Stimulated activated CD4-positive, alpha-beta T cell treated with anti-CD3 and anti-CD28 coated beads, TNF-alpha, amount 100 ng/mL, for 48 hours (primary cell): ENCODE measurements at regions not wholly inside any gene's neighbourhood (a gene's known extent, or its start where the extent isn't known, plus 50 kb on each side); places are given as distances from the start of the nearest gene placed in this dataset.
A peak's percentile ranks its signal among the peaks of the same experiment; 100 is the strongest.

Experiments used
- DNase-seq, 3 donors: peaks; one replicate each; pipeline ENCODE4 v3.0.0-alpha.2; 2020; ENCODE audit warnings: low read depth in 3 of 3

DNA sequence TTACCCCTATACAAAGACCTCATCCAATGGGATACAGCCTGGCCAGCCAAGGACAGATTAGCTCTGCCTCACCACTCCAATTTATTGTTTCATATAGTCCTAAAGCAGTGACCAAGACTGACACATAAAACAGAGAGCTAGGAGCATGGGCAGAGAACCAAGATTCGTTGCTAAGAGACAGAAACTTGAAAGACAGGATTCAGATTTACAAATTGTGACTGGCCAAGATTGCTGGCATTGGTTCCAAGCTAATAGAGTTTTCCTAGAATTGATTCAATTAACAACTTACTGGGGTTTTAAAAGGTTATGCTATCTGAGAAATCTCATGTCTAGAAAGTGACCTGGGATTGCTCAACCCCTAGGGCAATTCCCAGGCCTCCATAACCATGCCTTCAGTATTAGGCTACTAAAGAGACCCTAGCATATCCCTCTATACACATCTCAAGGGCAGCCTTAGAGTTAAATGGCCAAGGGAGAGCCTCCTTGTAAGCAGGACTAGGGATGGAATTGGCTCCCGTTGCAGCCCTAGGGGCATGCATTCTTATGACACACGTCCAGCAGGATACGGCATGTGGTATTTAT lies 75.6 kb downstream of the ICOS start:
- DNase-seq = no peak

DNA sequence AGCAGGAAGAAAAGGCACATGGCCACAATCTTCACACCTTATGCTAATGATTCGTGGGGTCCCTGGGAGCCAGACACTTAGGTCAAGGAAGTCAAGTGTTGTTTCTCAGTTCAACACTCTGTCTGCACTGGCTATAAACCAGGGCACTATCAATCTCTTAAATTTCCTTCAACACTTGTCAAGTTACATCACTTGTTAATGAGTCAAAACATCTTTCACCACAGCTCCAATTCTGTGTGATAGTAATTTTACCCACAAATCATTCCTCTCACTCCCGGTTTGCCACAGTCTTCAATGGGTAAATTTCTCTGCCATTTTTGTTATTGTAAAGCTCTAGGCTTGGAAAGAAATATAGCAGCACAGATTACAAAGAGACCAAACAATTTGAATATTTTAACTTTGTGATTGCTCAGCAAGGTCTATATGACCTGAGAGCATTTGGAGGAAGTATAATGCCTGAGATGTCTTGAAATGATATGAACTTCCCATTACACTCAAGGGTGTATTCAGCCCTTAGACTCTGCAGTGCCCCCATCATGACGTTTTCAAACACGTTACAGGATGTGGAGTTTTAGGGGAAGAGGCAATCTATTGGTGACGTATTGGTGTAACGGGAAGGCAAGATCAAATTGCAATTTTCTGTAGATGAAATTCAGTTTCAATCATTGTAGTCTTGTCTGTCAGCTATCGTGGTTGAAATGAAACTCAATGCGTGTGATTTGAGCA lies 78.7 kb downstream of the ICOS start:
- no peak for DNase-seq

DNA sequence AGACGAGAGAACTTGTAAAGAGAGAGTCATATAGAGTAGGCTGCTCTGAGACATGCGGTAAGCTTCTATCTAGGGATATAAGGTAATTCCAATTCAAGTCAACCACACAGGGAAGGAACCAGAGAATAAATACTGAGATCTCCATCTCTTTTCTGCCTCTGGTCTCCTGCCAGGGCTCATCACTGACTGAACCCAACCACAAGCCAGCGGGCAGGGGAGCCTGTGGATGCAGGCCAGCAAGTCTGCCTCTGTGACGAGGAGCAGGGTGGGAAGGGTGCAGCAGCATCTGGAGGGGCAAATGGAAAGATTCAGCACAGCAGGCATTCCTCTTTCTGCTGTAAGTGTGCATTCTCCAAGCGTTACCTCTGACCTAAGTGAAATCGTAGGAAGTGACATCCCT lies 82.2 kb downstream of the ICOS start:
- no peak for DNase-seq

DNA sequence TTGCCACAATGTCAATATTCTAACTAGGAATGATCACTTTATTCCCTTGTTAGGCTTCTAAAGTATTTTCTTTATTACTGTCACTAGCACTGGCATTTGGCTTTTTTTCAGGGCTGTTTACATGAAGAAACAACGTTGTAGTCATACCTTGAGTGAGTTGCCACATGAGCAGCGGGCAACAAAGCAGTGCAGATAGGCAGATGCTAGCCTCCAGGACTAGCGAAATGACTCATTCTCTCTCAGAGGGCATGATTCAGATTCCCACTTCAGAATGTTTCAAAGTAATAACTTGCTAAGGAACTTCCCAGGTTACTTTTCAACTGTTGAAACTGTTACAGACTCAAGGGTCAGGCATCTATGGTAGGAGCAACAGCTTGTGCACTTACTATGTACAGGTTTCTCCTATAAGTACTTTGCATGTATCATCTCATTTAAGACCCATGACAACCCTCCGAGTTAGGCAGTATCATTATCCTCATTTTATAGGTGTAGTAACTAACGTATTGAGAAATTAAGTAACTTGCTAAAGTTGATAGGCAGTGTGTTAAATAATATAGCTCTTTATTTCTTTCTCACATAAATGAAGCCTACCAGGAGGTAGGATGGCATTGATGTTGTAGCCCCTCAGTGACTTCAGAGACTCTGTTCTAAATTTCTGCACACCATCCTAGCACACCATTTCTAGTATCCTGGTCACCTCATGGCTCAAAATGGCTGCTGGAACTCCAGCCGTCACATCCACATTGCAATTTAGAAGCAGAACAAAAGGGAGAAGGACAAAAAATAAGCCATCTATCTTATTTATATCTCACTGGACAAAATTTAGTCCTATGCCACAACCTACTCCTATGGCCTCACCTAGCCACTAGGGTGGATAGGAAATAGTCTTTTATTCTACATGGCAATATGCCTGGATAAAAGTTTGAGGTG lies 83.3 kb downstream of the ICOS start:
- peak; percentile 36 to 67 (median 42) for DNase-seq

DNA sequence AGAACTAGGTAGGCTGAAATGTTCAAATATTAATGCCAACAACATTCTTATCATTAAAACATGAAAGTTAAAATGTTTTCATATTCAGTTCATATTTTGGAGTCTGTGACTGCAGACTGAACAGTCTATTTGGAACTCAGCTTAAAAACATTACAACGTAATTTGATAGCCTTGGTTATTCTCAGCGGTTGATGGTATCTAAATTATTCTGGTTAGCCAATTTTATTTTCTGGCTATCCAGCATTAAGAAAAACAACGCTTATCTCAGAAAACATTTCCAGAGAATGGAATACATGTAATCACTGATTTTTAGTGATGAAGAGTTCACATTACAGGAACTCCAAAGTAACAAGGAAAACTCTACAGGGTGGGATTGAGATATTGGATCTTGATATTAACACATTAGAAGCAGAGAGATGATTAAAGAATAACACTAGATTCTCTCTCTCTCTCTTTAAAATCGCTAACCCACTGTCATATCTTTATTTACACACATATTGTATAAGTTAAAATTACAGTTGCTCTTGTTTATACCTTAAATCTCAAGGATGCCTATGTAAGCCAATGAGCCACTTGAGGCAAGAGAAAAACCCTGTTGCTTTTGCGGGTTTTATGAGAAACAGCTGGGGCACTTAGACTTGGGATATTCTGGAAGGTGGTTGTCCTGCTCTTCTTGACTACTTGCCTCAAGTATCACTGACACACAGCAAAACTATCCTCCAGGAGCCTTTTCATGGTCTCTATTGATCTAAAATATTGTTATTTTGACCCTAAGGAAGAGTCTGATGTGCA lies 84.9 kb downstream of the ICOS start:
- no peak for DNase-seq

DNA sequence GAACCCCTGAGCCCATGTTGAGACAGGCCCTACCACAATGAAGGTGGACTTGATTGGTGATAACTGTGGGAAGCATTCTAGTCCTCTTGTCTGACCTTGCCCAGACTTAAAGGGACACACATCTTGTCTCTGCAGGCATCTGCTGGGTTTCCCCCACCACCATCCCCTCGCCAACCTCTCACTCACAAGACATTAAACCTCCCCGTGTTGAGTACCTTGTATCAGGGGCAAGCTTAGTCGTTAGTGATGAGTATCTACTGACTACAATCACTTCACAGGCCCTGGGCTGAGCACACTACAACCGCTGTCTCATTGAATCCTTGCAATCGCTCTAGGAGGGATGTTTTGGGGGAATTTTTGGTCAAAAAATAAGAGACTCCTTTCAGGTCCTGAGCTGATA lies 86.0 kb downstream of the ICOS start:
- no peak for DNase-seq

DNA sequence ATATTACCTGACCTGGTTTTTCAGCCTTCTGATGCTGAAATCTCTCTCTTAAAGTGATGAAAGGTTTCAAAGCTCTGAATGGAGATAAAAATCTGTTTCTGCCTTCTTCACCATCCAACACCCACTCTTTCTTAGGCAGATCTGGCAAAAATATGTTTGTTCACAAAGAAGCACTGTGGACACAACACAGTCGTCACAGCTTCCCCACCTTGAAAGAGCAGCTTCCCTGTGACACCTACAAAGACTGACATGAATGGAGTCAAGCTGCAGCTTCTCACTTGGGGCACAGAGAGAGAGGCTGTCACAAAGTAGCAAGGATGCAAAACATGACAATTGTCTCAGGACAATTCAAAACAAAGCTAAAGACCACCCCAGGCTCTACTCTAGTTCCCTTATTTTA lies 86.5 kb downstream of the ICOS start:
- DNase-seq = no peak

DNA sequence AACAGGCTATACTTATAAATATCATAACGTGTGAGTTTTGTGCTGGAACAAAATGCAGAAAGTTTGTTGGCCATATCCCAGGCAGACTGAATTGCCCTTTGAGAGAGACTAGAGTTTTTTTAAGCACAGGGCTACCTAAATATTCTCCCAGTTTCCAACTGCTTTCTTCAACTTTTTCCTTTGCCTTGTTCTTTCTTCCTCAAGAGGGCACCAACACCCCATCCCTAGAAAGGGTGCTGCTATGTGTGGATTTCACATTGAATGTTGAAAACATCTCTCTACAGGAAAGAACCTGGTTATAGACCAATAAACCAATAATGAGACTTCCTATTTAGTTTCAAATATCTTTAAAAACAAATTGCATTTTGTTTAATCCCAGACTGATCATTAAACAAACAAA lies 87.9 kb downstream of the ICOS start:
- DNase-seq = no peak

DNA sequence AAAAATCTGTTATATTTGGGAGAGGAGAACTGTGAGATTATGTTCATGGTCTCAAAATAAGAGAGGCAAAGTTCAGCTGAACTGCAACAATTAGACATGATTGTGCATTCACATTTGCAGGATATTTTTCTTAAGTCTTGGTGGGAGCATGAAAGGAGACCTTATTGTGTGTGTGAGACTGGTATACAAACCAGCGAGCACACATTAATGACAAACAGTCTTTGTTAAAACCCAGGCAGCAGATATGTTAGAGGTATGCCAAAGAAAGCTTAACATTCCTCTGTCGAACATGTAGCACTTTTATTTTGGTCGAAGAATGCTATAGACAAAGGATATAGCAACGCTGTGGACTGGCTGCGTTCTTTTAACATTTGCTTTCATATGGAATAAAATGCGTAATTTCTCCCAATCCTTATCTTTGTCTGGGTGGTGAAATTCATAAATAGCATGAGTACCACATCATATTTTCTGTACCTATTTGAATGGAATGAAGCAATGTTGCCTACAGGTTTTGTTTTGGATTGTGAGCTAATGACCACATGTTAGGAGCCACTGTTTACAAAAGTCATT lies 88.4 kb downstream of the ICOS start:
- DNase-seq = no peak

DNA sequence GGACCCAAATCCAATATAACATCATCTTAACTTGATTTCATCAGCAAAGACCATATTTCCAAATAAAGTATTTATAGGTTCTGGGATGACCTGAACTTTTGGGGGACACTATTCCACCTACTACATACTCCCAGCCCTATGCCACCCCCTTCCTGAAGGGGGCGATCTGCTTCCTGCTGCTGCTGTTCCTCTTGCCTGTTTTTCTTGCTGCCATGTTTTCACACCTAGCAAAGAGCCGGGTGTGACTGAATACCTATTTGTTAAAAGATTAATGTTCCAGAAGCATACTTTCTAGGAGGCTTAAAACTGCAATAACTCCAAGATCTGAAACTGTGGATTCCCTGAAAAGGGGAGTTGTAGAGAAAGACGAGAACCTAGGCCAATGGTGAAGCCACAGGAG lies 89.7 kb downstream of the ICOS start:
- DNase-seq = no peak

DNA sequence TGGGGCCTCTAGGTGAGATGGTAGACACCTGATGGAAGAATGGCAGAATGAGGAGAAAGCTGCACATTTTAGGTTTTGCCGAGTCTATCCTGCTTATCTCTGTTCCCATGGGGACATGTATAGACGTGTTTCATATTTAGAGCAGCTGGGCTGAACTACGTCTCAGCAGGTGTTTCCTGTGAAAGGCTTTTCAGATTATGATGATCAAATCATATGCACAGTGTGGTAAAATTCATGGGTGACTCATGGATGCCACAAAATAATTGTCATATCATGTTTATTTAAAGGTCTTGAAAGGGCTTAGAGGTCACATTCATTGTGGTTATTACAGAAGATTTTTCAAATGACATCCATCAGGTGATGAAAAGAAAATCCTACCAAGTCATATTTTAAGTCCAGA lies 90.5 kb downstream of the ICOS start:
- no peak for DNase-seq

DNA sequence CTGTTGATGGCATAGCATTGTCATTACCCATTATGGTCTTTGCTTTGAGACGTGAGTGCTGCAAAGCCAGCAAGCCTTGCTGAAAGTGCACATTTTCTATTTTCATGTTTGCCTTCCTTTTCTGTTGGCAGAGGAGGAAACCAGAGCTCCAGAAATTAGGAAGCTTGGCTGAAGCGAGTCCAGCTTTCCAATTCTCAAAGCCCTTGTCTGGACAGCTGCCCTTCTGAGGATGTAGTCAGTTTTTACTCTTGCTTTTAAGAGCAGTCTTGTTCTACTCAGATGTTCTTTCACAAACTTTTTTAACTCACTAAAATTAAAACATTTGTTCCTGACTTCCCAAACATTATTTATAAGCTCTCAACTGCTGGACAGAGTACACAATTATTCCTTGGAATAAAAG lies 93.8 kb downstream of the ICOS start:
- no peak for DNase-seq

DNA sequence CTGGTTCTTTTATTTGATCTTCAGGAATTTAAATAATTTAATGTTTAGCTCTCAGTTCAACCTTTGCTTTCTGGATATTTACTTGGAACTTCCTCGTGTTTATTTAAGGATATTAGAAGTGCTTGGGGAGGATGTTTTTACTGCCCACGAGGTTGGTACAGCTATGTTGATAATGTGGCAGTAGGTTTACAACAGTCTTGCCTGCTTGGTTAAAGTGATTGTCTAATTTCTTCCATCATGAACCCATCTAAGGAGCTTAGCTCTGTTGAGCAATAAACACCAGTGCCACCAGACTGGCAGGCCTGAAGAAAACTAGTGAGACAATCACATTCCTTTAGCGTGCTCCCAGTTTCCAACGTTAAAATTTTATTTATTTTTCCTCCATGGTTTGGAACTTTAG lies 94.5 kb downstream of the ICOS start:
- DNase-seq = no peak

DNA sequence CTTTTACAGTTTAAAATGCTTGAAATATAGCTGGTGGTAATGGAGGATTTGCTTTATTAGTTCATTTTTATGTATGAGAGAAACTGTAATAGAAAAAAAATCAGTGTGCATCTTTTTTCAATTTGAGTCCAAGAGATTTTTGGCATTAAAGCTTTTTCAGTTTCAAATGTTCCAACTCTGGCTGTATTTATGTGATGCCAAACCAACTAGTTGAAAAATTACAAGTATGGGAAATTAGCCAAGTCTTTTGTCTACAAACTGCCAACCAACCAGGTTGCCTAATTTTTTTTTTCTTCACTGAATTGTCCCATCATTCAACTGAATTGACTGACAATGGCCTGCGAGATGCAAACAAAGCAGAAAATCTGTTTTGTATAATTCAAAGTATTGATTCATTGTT lies 95.7 kb downstream of the ICOS start:
- no peak for DNase-seq

DNA sequence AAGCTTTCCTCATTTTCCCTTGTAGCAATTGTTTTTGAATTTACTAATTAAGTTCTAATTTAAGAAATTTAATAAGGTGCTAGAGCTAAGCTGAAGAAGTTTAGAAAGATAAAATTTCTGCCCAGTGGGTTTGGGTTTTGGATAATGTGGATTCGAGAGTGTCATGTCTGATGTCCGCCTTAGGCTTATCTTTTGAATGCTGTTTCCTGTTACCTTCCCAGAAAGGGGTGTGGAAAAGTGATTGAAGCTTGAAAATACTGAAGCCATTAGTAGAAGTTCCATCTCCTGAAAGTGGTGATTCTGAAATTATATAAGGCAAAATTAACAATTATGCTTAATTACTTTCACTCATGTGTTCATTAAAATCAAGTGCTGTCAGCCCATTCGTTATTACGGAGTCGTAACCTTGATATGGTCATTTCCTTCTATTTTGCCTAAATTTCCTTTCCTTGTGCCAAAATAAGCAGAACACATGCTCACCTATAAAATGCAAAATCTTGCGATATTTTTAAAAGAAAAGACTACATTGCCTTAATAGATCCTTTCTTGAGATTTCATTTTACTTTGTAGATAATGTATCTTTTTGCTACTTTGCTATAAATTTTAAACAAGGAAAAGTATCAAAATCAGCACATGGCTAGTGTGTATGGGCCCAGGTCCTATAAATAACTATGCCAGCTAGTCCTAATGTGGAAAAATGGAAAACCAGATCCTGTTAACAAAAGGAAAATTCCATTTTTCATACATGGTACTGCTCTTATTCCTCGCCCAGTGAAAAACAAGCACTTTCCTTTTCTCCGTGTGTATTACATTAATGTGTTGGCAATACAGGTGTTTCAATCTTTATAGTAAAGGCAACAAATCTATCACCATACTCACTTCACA lies 97.3 kb downstream of the ICOS start:
- DNase-seq = no peak

DNA sequence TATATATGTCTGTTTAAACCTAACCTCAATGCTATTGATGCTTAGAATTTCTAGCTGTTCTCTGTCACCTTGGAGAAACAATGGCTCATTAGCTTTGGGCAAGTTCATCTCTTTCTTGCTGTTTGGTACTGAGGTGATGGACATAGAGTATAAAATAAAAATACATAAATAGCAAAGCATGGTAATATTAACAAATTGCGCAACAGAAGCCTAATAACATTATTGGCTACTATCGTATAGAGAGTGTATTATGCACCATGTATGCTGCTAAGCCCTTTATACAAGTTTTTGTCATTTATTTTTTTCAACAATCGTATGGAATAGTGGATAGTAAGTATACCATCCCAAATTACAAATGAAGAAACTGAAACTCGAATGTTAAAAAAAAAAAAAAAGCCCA lies 100.1 kb downstream of the ICOS start:
- DNase-seq = no peak

DNA sequence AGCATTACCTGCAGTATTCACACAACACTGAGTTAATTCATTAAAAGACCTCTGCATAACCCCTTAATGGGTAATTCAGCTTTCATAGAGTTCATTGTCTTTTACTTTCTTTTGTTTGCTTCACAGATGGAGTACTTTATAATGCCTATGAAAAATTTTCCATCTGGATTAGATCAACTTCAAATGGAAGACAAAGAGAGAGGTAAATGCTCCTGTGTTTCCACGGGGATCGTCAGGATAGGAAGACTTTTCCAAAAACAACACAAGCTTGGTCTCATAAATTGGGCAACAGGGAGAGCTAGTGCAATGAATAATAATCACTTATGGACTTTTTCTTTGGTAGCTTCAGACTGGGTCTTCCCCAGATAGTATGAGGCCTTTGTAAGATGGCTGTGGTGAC lies 100.7 kb downstream of the ICOS start:
- no peak for DNase-seq

DNA sequence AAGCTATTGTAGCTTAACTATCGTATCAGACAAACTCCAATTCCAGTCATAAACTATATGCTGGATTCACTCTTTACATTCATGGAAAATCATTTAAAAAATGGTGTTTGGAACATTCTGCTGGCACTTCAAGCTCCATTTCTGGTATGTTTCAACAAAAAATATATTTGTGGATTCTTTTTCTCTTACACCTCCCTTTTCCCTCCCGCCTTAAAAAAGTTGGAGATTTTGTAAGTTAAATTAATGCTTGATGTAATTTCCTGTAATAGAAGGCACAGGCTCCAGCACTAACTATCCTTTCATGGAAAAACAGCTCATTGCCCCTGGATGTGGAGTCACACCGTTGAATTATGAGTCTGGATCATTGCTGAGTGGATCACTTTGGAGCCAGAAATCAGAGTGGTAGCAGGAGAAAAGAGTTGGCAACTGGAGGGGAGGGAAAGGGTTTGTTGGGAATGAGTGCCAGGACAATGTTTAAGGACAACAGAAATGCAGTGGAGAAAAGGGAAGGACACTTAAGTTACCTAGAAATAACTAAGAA lies 102.8 kb downstream of the ICOS start:
- no peak for DNase-seq

DNA sequence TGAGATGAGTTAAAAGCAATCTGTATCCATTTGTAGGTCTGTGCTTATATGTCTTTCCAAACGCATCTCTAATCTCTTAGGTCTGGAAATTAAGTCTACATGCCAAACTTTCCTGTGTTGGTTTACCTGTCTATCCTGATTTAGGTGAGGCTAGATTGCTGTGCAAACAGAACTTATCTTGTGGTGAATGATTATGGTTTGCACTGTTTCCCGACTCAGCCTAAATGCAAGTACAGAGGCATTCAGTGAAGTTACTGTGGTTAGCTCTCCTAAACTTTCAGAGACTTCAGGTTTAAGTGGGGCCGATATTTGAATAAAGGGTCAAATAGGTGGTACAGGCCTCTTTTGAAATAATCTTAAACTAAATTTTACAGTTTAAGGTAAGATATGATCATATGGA lies 103.5 kb downstream of the ICOS start:
- DNase-seq = no peak

DNA sequence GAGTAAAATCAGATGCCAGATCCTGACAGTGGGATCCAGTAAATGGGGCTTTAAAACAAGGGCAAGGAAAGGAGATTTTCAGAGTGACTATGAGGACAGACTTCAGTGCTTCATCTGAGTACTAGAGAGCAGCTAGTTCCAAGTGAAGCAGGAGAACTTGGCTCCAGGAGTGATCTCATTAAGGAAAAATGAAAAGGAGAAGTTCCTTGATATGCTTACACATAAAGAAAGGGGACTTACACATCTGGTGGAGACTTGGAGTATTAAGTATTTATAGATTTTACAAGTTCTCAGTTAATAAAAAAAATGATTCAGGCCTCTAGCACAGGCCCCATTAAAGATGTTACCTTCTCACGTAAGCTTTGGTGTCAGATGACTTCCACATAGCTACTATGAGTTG lies 105.8 kb downstream of the ICOS start:
- no peak for DNase-seq
